Prostate gland (tissue), 2 donors: ENCODE measurements at regions not wholly inside any gene's neighbourhood (a gene's known extent, or its start where the extent isn't known, plus 50 kb on each side); places are given as distances from the start of the nearest gene placed in this dataset.
A peak's percentile ranks its signal among the peaks of the same experiment; 100 is the strongest.

Source experiments
- DNase-seq: peaks from one replicate; pipeline ENCODE4 v3.0.0-alpha.2; 2019; ENCODE audit warnings: low spot score
- H3K27ac ChIP-seq, 2 donors: fragments of 200-600 bp; sonication (generic); 2 replicates each; pipeline ENCODE4 v1.5.1; 2017 to 2019
- H3K27me3 ChIP-seq: fragments of 200-600 bp; sonication (generic); replicated peaks from 2 replicates; pipeline ENCODE4 v1.5.1; 2019; ENCODE audit not compliant: insufficient read depth
- H3K36me3 ChIP-seq, 2 donors: fragments of 200-600 bp; sonication (generic); 1 replicate in 1 of 2; 2 replicates in 1 of 2; pipeline versions ENCODE4 v1.5.1 to v1.8.1; 2017 to 2019
- H3K4me1 ChIP-seq: fragments of 200-600 bp; sonication (generic); replicated peaks from 2 replicates; pipeline ENCODE4 v1.5.1; 2019
- H3K4me3 ChIP-seq, 2 donors: fragments of 200-600 bp; sonication (generic); 2 replicates each; pipeline ENCODE4 v1.5.1; 2017 to 2019
- H3K9me3 ChIP-seq: fragments of 200-600 bp; sonication (generic); 2 replicates; pipeline ENCODE4 v1.5.1; 2017
- CTCF ChIP-seq, 4 experiments: fragments of 200-600 bp in 2 of 4; fragments of 450-650 bp in 2 of 4; sonication (generic) in 2 of 4; IDR thresholded peaks; 1 replicate in 3 of 4; 2 replicates in 1 of 4; pipeline ENCODE4 v1.5.1; 2016 to 2019; ENCODE audit warnings: antibody characterized with exemption in 4 of 4, mild to moderate bottlenecking in 2 of 4, moderate library complexity in 2 of 4
- POLR2A ChIP-seq: fragments of 450-650 bp; IDR thresholded peaks from one replicate; pipeline ENCODE4 v1.6.1; 2016; ENCODE audit warnings: antibody characterized with exemption, mild to moderate bottlenecking
- POLR2AphosphoS5 ChIP-seq: sonication (generic); formaldehyde crosslinking; IDR thresholded peaks from one replicate; pipeline ENCODE4 v1.6.1; 2017; ENCODE audit warnings: antibody characterized with exemption
- WGBS: methylation state at CpG from one replicate; pipeline ENCODE4 v1.1.5; 2018; 5-methylcytosine and 5-hydroxymethylcytosine counted together
- intact Hi-C: fragments of 100-400 bp; cut with DNase I; formaldehyde crosslinking; loops from one replicate; pipeline ENCODE4 v1.14.2; 2022

GRCh38 chr17:68169840-68170239 lies 78.0 kb upstream of the AMZ2 start:
- 87% methylated on average over 10 of the region's 10 CpGs for WGBS
- peak overlapping the region in 1 of 2 donors; percentile 16 for H3K4me3 ChIP-seq
- no peak for DNase-seq
- no peaks in the 10 kb centered on the region for H3K36me3 ChIP-seq
- H3K4me1 ChIP-seq = no peaks in the 10 kb centered on the region
- TF ChIP-seq POLR2A (no peak), POLR2AphosphoS5 (no peak), CTCF (IDR thresholded peaks at IDR 0.05) (no peak)
- no peaks in the 10 kb centered on the region for H3K9me3 ChIP-seq
- H3K27me3 ChIP-seq = no peaks in the 10 kb centered on the region
- intact Hi-C loops = loop anchor here (10.0 kb wide), 2 partner anchors 295 to 585 kb away; no protein-coding TSS in a partner anchor
- H3K27ac ChIP-seq = no peak overlapping the region

GRCh38 chr17:68170246-68170645 lies 77.6 kb upstream of the AMZ2 start:
- no peak for DNase-seq
- TF ChIP-seq POLR2AphosphoS5 = no peak
- no peak for TF ChIP-seq CTCF (IDR thresholded peaks at IDR 0.05)
- no peak for TF ChIP-seq POLR2A
- no peak overlapping the region for H3K4me3 ChIP-seq
- H3K9me3 ChIP-seq = no peaks in the 10 kb centered on the region
- no peak overlapping the region for H3K27ac ChIP-seq
- H3K36me3 ChIP-seq = no peaks in the 10 kb centered on the region
- intact Hi-C loops = loop anchor here (10.0 kb wide), 2 partner anchors 295 to 585 kb away; no protein-coding TSS in a partner anchor
- H3K4me1 ChIP-seq = no peaks in the 10 kb centered on the region
- no peaks in the 10 kb centered on the region for H3K27me3 ChIP-seq
- WGBS = 87% methylated on average over 3 of the region's 3 CpGs

- TF ChIP-seq POLR2AphosphoS5 = peak; percentile 11
- peak; percentile 81 to 94 (median 88) for TF ChIP-seq CTCF (IDR thresholded peaks at IDR 0.05)
- TF ChIP-seq POLR2A = no peak
- Histone ChIP-seq H3K4me3 (no peak overlapping the region), H3K27ac (no peak overlapping the region), H3K27me3 (no peaks in the 10 kb centered on the region), H3K9me3 (no peaks in the 10 kb centered on the region), H3K4me1 (no peaks in the 10 kb centered on the region), H3K36me3 (no peaks in the 10 kb centered on the region)
- DNase-seq = peak; percentile 68
- intact Hi-C loops = loop anchor here (10.0 kb wide), 2 partner anchors 292 to 582 kb away; no protein-coding TSS in a partner anchor
- 25% methylated on average over 13 of the region's 13 CpGs for WGBS
Observed at GRCh38 chr17:68172461-68172954, 75.3 kb upstream of the AMZ2 start.

- WGBS = 96% methylated on average over 2 of the region's 2 CpGs
- intact Hi-C loops = loop anchor here (10.0 kb wide), 2 partner anchors 289 to 579 kb away; no protein-coding TSS in a partner anchor
- no peaks in the 10 kb centered on the region for H3K36me3 ChIP-seq
- no peaks in the 10 kb centered on the region for H3K9me3 ChIP-seq
- H3K4me3 ChIP-seq = no peak overlapping the region
- no peak for DNase-seq
- TF ChIP-seq CTCF (IDR thresholded peaks at IDR 0.05) (no peak), POLR2A (no peak), POLR2AphosphoS5 (no peak)
- no peak overlapping the region for H3K27ac ChIP-seq
- H3K4me1 ChIP-seq = no peaks in the 10 kb centered on the region
- H3K27me3 ChIP-seq = no peaks in the 10 kb centered on the region
Observed at GRCh38 chr17:68175416-68175815, 72.4 kb upstream of the AMZ2 start.

GRCh38 chr17:68175905-68176304 lies 71.9 kb upstream of the AMZ2 start:
- Histone ChIP-seq H3K27ac (no peak overlapping the region), H3K4me3 (no peak overlapping the region), H3K27me3 (no peaks in the 10 kb centered on the region), H3K36me3 (no peaks in the 10 kb centered on the region), H3K4me1 (no peaks in the 10 kb centered on the region), H3K9me3 (no peaks in the 10 kb centered on the region)
- no peak for DNase-seq
- 95% methylated on average over 3 of the region's 3 CpGs for WGBS
- TF ChIP-seq POLR2AphosphoS5 = no peak
- TF ChIP-seq POLR2A = no peak
- TF ChIP-seq CTCF (IDR thresholded peaks at IDR 0.05) = no peak
- intact Hi-C loops = loop anchor here (10.0 kb wide), 2 partner anchors 289 to 579 kb away; no protein-coding TSS in a partner anchor
